Glutamatergic neuron (in vitro differentiated cells): ENCODE measurements at regions not wholly inside any gene's neighbourhood (a gene's known extent, or its start where the extent isn't known, plus 50 kb on each side); places are given as distances from the start of the nearest gene placed in this dataset.

Experiments used
- DNase-seq: peaks from one replicate; pipeline ENCODE4 v3.0.0; 2022
- H3K27ac Mint-ChIP-seq: one replicate; pipeline ENCODE4 v1.8.0; 2020; ENCODE audit warnings: mild to moderate bottlenecking, mixed read lengths, inconsistent platforms; ENCODE audit not compliant: unreplicated experiment
- H3K27me3 Mint-ChIP-seq: one replicate; pipeline ENCODE4 v1.8.0; 2020; ENCODE audit warnings: mild to moderate bottlenecking, moderate library complexity, mixed read lengths, inconsistent platforms; ENCODE audit not compliant: unreplicated experiment
- H3K36me3 Mint-ChIP-seq: one replicate; pipeline ENCODE4 v1.8.0; 2020; ENCODE audit warnings: mild to moderate bottlenecking, mixed read lengths, inconsistent platforms; ENCODE audit not compliant: unreplicated experiment
- H3K4me1 Mint-ChIP-seq: one replicate; pipeline ENCODE4 v1.8.0; 2020; ENCODE audit warnings: mild to moderate bottlenecking, low read depth, mixed read lengths, inconsistent platforms; ENCODE audit not compliant: unreplicated experiment
- H3K4me3 Mint-ChIP-seq: one replicate; pipeline ENCODE4 v1.8.0; 2020; ENCODE audit warnings: mild to moderate bottlenecking, mixed read lengths, inconsistent platforms; ENCODE audit not compliant: unreplicated experiment
- H3K9me3 Mint-ChIP-seq: one replicate; pipeline ENCODE4 v1.8.0; 2020; ENCODE audit warnings: mild to moderate bottlenecking, moderate library complexity, mixed read lengths, inconsistent platforms; ENCODE audit not compliant: unreplicated experiment
- TF ChIP-seq, protein P1 (sequence below): fragments of 200-600 bp; sonication (generic); IDR thresholded peaks from one replicate; pipeline ENCODE4 v1.5.0; 2021; ENCODE audit not compliant: partially characterized antibody, unreplicated experiment

DNA sequence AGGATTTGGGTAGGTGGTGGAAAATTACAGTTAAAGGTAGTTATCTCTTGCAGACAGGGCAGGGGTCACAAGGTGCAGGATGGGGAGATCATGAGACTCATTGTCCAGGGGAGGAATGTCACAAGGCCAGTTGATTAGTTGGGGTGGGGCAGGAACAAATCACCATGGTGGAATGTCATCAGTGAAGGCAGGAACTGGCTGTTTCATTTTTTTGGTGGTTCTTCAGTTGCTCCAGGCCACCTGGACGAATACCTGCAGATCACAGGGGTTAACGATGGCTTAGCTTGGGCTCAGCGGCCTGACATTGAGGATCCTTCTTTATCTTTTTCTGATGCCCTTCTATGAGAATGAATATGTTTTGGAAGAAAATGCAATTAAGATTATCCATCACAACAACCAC is 87.1 kb downstream of the KPNA2 start:
- Mint-ChIP-seq H3K4me3 (no peak overlapping the region), H3K36me3 (peaks cover 17% of the 10 kb centered on the region), H3K9me3 (peaks cover 4% of the 10 kb centered on the region), H3K27me3 (no peaks in the 10 kb centered on the region), H3K27ac (no peak overlapping the region), H3K4me1 (no peaks in the 10 kb centered on the region)
- DNase-seq = no peak
- TF ChIP-seq, protein P1, sequence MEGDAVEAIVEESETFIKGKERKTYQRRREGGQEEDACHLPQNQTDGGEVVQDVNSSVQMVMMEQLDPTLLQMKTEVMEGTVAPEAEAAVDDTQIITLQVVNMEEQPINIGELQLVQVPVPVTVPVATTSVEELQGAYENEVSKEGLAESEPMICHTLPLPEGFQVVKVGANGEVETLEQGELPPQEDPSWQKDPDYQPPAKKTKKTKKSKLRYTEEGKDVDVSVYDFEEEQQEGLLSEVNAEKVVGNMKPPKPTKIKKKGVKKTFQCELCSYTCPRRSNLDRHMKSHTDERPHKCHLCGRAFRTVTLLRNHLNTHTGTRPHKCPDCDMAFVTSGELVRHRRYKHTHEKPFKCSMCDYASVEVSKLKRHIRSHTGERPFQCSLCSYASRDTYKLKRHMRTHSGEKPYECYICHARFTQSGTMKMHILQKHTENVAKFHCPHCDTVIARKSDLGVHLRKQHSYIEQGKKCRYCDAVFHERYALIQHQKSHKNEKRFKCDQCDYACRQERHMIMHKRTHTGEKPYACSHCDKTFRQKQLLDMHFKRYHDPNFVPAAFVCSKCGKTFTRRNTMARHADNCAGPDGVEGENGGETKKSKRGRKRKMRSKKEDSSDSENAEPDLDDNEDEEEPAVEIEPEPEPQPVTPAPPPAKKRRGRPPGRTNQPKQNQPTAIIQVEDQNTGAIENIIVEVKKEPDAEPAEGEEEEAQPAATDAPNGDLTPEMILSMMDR = no peak

DNA sequence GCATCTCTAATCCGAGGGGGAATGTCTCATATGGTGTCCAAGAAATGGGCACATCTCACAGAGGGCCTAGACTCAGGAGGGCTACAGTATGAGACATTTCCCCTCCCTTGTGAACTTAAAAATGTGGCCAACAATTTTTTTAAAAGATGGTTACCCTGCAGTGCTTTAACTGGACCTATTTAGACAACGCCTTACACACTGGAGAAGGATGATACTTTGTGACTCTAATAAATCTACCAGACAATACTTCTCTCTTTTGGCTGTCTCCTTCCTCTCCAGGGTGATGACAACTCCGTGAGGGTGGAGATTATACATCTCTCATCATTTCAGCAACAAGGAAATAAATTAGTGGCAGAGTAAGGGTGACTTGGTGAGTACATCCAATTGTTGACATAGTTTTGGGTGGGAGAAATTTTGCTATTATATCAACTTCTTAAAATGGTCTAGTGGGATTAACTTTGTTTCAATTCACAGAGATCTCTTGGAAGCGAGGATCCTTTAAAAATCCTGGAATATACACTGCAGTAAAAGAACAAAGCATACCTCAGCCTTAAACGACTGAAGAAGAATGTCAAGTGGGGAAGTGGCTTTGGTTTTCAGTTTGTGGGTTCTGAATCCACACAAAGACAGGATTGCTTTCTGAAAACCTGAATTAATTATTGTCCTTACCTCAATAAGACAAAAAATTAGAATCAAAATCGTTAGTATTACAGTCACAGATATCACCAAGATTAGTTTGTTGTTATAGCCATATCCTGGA is 89.8 kb downstream of the KPNA2 start:
- Mint-ChIP-seq H3K9me3 (peaks cover 4% of the 10 kb centered on the region), H3K27me3 (no peaks in the 10 kb centered on the region), H3K4me1 (peaks cover 5% of the 10 kb centered on the region), H3K36me3 (peaks cover 14% of the 10 kb centered on the region), H3K4me3 (no peak overlapping the region), H3K27ac (no peak overlapping the region)
- DNase-seq = no peak
- TF ChIP-seq, protein P1 = no peak

DNA sequence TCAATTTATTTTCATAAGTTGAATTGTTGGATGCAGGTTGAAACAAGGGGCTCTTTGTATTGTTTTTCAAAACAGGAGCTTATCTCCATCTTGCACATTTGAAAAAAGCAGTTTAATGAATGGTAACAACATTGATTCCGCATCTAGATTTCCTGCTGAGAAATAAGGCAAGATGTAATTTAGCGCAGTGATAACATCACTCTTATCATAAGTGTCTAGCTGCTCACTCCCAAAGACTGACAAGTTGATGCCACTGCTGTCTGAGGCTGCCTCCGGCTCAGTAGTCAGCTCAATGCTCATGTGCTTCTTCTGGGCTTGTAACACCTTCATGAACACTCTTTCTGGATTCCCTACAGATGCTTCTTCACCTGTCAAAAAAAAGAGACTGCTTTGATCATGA is 92.4 kb downstream of the KPNA2 start:
- Mint-ChIP-seq H3K27me3 (no peaks in the 10 kb centered on the region), H3K9me3 (no peaks in the 10 kb centered on the region), H3K27ac (no peak overlapping the region), H3K4me3 (no peak overlapping the region), H3K36me3 (peaks cover 6% of the 10 kb centered on the region), H3K4me1 (peaks cover 6% of the 10 kb centered on the region)
- TF ChIP-seq, protein P1 = no peak
- no peak for DNase-seq

DNA sequence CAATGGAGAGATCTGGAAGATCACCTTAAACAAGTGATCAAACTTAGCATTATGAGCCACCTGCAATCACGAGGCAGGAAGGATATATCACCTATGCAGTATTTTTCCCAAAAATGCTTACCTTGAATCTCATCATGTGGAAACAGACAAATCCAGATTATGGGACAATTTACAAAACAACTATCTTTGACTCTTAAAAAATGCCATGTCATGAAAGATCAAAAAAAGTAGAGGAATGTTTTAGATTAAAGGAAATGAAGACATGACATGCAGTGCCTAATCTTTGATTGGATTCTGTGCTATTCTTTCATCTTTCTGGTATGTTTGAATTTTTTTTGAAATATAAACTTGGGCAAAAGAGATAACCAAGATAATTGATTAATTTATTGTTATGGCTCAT is 95.9 kb downstream of the KPNA2 start:
- Mint-ChIP-seq H3K9me3 (no peaks in the 10 kb centered on the region), H3K36me3 (peaks cover 2% of the 10 kb centered on the region), H3K27ac (no peak overlapping the region), H3K4me3 (no peak overlapping the region), H3K4me1 (peaks cover 6% of the 10 kb centered on the region), H3K27me3 (no peaks in the 10 kb centered on the region)
- TF ChIP-seq, protein P1 = no peak
- no peak for DNase-seq

DNA sequence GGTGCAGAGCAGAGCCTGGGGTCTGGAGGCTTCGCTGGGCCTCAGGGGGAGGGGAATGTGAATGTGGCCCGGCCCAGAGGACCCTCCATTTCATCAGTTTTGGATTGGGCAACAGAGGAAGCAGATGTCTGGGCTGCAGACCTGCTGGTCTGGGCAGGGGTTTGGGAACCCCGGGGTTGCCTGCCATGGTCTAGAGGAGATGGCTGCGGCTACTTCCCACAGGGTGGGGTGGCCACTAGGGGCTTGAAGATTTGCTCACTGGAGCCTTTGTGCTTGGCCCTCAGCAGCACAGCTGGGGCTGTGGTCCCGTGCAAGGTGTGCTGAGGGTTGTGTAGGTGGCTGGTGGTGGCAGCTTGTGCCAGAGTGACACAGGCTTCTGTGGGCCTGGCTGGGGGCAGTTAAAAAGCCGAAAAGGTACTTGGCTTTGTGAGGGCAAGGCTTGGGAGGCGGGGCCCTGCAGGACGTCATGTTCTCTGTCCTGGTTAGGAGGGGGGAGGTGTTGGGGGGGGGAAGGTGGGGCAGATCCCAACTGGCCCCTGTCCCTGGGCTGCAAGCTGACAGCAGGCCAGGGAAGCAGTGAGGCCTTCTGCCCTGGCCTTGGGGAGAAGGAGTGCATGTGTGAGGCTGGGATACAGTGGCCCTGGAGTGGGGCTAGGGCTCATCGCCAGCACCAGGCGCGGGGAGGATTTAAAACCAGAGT is 98.0 kb downstream of the KPNA2 start:
- no peak overlapping the region for H3K27ac Mint-ChIP-seq

More for the DNA sequence above, 98.0 kb downstream of the KPNA2 start:
- peaks cover 3% of the 10 kb centered on the region for H3K4me1 Mint-ChIP-seq
- no peaks in the 10 kb centered on the region for H3K36me3 Mint-ChIP-seq
- H3K27me3 Mint-ChIP-seq = no peaks in the 10 kb centered on the region
- DNase-seq = no peak
- no peak overlapping the region for H3K4me3 Mint-ChIP-seq
- TF ChIP-seq, protein P1 = no peak
- H3K9me3 Mint-ChIP-seq = no peaks in the 10 kb centered on the region
